CD4-positive, alpha-beta T cell treated with Interleukin-2 at 100 ng/mL for 4 hours (primary cell): ENCODE measurements at regions not wholly inside any gene's neighbourhood (a gene's known extent, or its start where the extent isn't known, plus 50 kb on each side); places are given as distances from the start of the nearest gene placed in this dataset.

Experiments
- DNase-seq: peaks from one replicate; pipeline ENCODE4 v3.0.0-alpha.2; 2020; ENCODE audit warnings: low spot score

DNA sequence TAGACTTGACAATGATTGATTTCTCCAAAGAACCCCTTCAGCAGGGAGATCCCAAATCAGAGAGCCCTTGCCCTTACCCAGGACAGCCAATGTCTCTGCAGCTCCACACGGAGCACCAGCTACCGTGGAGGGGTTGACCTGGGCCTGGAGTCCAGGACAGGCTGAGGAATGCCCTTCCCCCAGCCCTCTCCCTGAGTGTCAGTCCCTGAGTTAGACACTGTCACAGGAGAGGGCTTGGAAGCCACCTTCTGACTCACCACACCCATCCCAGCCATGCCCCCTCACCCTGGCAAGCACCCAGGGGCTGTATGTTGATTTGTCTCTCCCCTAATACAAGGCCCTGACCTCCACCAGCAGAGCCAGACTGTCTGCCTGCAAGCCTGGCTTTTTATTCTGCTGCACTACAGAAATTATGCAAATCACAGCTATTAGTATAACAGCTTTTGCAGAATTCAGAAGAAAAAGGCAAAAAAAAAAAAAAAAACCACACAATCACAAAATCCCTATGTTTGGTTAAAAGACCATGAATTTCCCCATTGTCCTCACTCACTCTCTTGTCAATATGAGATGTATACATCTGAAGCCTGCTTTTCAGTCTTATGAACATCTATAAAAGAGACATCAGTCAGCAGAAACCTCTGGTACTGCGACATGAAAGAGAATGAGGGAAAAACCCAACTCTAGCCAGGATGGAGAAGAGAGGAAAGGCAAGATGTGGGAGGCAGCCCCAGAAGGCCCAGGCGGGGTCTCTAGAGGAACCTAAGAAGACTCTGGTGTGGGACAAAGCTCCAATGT lies 240.7 kb downstream of the UQCRFS1 start:
- DNase-seq = no peak

DNA sequence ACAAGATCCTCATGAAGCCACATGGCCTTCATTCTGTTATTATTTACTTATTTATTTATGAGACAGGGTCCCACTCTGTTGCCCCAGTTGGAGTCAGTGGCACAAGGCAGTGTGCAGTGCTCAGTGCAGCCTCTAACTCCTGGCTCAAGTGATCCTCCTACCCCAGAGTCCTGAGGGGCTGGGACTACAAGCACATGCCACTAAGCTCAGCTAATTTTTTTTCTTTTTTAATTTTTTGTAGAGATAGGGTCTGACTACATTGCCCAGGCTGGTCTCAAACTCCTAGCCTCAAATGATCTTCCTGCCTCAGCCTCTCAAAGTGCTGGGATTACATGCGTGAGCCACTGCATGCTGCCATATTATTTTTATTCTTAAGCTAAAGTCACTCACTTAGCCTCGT lies 241.4 kb downstream of the UQCRFS1 start:
- DNase-seq = no peak

DNA sequence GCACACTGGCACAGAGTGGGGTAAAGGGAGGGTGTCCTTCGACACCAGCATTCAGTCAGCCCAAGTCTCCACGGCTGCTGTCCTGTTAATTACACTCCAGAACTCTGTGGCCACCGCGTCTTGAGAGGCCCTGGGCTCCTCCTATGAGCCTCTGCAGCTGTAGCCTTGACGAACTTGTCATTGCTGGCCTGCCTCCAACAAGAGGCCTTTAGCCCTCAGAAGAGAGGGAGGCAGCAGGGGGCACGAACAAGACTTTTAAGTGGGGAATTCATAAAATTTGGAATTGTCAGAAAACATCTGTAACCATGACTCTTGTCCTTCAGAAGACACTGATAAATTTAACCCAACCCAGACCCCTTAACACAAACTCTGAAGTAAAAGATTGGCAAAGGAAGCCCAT lies 241.9 kb downstream of the UQCRFS1 start:
- no peak for DNase-seq

DNA sequence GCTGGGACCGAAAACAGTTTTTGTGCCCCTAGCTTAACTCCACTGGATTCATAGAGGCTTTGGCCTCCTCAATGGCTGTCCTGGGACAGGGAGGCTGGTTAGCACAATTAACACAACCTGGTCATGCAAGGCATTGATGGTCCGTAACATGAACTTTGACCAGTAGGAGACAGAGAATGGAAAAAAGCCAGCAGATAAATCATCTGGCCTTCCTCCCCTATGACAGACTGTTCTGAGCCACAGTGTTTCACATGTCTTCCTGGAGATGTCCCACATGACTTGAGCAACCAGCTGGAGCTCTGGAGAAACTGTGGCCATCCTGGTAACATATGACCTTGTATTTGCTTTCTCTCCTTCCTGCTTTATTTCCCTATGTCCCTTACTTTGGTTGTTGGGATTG lies 244.2 kb downstream of the UQCRFS1 start:
- no peak for DNase-seq

DNA sequence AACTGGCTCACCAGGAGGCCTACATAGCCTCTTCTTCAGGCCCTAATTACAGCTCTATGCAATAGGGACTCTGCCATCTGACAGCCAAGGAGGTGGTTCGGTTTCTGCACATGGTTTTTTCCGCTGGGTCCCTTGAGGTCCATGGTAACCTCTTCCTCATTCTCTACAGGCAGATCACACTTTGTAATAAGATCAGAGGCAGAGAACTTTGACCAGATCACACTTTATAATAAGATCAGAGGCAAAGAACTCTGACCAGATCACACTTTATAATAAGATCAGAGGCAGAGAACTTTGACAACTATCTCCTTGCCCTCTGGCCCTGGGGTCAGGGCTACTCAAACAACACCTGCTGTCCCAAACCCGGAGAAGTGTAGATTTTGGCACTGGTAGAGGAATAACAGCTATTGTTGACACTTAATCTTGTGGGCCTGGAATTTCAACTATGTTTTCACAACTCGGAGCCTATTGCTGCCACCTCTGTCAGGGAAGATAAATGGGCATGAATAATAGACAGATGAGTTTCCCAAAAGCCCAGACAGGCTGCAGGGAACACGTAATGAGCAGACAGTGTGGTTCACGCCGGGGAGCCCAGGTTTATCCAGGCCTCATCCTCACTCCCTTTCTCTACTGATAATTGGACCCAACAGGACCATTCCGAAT lies 246.1 kb downstream of the UQCRFS1 start:
- DNase-seq = no peak

DNA sequence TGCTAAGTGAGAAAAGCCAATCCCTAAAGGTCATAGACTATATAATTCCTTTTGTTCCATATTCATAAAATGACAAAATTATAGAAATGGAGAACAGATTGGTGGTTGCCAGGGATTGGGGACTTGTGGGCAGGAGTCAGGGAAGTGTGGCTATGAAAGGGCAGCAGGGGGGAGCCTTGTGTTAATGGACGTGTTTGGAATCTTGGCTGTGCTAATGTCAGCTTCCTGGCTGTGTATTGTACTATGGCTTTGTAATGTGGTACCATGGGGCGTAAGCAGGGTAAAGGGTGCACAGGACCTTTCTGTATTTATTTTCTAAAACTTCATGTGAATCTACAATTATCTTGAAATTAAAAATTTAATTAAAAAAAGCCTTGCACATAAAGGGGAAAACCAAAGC lies 248.5 kb downstream of the UQCRFS1 start:
- no peak for DNase-seq

DNA sequence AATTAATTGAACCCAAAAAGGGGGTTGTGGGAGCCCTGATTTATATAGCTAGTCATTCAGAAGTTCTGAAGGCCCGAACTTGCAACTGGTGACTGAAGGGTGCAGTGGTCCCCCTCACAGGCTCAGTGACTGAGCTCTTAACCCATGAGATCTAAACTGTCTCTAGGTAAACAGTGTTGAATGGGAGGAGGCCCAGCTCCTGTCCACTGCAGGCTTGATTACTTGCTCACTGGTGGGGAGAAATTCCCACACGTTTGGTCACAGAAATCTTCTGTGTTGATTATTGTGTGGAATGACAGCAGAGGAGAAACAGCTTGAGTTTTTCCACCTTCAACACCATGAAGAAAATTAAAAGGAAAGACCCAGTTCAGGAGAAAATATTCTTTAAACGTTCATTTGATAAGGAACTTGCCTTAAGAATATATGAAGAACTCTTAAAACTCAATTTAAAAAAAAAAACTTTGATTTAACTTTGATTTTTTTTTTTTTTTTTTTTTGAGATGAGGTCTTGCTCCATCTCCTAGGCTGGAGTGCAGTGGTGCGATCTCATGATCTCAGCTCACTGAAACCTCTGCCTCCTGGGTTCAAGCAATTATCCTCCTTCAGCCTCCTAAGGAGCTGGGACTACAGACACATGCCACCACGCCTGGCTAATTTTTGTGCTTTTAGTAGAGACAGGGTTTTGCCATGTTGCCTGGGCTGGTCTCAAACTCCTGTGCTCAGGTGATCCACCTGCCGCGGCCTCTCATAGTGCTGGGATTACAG lies 249.3 kb downstream of the UQCRFS1 start:
- no peak for DNase-seq

DNA sequence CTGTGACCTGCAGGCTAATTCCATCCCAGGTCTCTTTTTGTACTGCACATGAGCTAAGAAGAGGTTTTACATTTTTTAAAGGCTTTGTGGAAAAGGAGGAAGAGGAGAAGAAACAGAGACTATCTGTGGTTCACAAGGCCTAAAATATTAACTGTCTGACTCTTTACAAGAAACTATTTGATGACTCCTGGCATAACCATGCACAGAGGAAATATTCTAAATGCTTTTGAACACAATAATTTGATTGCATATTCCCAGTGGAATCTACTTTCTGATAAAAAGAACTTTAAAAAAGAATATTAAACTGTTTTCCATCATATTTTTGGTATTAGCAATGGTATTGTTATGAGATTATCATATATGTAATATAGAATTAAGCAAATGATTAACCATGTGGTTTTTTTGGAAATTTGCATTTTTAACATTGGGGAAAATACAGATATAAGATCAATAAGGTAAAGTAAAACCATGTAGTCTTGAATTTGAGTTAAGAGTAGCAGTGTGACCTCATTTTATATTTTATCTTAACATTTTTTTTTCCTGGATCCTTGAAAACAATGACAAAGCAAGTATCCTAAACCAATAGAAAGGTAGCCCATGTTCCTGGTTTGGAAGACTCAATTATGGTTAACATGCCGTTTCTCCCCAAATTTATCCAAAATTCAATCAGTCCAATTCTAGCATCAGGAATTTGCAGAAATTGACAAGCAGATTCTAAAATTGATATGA lies 251.0 kb downstream of the UQCRFS1 start:
- DNase-seq = no peak

DNA sequence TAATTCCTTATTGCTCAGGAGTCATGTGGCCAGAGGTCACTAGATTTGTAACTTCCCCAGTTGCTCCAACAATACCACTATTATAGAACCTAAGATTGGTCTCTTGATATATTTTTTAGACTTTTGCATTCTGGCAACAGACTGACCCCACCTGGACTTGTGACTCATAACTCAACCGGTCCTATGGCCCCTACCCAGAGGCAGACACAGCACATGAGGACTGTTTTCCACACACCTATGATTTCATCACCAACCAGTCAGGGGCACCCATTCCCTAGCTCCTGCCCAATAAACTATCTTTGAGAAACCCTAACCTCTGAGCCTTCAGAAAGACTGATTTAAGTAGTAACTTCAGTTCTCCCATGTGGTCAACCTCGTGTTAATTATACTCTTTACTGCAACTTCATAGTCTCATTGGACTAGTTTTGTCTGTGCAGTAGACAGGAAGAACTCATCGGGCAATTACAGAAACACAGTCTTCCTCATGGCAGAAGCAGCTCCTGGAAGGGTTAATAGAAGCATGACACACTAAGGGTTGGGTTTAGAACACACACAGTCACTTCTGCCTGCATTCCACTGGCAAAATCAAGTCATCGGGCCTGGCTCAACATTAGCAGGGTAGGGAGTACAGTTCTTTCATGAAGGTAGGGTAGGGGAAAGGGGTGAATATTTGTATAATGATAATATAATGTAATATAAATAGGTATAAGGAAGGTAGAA lies 251.8 kb downstream of the UQCRFS1 start:
- no peak for DNase-seq

DNA sequence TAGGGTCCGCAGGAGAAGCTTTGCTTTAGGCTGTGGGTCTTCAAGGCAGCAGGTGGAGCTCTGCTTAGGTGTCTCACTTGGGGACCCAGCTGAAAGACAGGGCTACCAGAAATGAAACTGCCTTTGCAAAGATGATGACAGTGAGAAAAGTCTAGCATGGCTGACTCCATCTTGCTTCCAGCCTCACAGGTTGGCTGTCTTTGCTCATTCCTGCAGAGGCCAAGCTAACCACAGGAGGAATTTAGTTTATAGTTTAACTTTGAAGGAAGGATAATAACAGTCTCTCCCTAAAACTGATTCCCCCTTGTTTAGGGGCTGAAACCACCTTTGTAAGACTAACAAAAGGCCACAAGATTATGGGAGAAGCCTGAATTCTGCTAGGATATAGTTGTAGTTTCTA lies 252.4 kb downstream of the UQCRFS1 start:
- DNase-seq = no peak

DNA sequence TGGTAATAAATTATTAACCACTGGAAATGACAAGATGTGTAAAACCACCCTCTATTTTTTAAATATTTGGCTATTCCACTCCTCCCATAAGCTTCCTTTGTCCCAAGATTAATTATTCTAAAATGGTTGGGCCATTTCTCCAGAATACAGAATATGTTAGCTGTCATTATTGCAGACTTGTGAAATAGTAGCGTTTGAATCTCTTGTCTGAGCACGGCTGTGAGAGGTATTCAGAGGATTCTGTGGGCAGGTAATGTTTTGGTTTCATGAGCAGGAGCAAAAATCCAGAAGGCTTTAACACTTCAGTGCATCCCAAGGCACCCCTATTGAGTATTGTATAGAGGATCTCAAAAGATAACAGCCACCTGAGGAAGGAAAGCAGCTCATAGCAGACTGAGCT lies 256.0 kb downstream of the UQCRFS1 start:
- no peak for DNase-seq

DNA sequence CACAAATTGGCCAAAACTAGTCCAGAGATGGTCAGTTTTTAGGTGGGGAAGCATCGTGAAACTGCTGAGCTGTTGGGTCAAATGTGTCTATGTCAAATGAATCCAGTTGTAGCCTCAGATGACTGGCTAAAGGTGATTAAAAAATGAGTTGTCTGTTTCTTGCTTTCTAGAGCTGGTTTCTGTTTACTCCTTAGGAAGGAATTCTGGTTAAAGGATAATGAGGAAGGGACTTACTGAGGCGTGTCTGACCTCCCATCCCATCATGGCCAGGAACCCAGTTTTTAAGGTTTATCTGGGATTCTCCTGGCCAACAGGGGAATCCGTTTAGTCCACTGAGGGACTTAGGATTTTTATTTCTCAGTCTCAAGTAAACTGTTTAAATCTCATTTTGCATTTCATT lies 256.5 kb downstream of the UQCRFS1 start:
- DNase-seq = no peak

DNA sequence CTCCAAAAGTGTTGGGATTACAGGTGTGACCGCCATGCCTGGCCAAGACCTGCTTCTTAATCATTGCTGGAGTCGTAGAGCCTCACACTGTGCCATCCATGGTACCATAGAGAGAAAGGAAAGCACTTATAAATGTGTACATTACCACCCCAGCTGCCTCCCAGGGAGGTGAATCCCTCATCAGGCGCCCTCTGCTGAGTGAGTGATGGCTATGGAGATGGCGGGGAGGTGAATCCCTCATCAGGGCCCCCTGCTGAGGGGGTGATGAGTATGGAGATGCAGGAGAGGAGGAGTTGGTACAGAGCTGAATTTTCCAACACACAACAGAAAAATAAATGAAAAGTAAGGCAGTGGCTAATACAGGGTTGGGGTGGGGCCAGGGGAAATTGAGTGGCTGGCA lies 263.4 kb downstream of the UQCRFS1 start:
- DNase-seq = no peak

DNA sequence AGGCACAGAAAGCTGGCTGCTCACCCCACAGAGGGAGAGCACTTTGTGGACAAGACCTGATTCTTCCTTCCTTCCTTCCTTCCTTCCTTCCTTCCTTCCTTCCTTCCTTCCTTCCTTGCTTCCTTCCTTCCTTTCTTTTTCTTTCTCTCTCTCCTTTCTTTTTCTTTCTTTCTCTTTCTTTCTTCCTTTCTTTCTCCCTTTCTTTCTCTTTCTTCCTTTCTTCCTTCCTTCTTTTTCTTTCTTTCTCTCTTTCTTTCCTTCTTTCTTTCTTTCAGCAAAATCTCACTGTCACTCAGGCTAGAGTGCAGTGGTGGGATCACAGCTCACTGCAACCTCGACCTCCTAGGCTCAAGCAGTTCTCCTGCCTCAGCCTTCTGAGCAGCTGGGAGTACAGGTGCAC lies 263.9 kb downstream of the UQCRFS1 start:
- no peak for DNase-seq

DNA sequence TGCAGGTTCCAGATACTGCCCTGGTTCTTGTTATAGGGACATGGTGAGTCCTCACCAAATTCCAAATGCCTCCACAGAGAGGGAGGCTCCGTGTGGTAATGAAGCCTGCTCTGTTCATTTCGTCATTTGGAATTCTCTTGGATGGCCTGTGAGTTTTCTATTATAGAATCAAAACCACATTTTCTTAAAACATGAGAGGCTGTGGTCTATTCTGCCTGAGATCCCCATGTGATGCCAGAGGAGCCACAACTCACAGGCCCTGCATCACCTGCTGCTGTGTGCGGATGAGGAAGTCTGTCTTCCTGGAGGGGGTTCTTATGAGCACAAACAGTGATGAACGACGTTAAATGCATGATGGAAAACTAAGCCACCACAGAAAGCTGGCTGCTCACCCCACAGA lies 264.4 kb downstream of the UQCRFS1 start:
- DNase-seq = no peak

DNA sequence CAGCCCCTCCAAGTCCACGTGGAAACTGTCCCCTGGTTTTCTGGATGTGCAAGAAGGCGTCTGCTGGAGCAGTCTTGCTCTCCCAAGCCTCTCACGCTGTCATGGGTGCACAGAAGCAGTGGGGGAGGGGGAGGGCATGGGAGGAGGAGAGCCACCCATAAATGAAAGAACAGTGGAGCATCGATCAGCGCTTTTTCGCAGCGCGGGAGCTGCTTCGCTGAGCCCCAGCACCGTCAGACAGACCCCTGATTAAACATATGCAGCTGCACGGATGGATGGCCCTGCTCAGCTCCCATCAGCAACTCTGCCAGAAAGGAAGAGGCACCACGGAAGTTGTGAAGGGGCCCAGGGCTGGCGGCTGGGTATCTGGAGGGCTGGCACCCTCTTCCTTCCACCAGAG lies 264.9 kb downstream of the UQCRFS1 start:
- DNase-seq = no peak

DNA sequence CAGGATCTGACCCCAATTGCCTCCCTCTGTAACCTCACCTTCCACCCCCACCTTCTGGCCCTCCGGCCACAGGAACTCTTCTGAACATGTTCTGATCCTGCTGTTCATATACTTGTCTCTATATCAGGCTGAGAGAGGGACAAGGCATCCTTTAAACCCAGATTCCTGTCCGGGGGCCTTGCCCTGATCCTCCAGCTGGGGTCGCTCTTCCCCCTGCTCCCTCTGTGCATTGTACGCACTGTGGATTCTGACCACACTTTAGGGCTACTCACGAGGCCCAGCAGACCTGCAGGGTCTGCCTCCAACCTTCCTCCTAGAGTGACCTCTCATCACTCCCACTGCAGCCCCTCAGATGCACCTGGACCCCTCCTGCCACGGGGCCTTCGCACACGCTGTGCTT lies 269.3 kb downstream of the UQCRFS1 start:
- no peak for DNase-seq

DNA sequence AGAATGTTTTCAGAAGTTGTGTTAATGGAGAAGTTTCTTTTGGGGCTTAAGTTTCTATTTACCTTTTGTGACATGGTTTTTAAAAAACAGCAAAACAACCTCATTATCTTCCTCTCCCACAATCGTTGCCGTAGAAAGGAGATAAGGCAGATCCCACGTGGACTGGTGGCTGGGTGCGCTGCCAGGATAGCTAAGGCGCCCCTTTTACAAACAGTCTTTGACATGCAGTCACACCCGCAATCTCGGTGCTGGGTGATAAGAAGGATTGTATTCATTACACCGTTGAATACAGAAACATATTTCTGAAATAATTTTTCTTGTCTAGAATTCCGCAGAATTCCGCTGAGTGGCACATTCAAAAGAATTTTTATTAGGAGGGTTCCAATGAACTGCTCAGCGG lies 271.1 kb downstream of the UQCRFS1 start:
- DNase-seq = no peak

DNA sequence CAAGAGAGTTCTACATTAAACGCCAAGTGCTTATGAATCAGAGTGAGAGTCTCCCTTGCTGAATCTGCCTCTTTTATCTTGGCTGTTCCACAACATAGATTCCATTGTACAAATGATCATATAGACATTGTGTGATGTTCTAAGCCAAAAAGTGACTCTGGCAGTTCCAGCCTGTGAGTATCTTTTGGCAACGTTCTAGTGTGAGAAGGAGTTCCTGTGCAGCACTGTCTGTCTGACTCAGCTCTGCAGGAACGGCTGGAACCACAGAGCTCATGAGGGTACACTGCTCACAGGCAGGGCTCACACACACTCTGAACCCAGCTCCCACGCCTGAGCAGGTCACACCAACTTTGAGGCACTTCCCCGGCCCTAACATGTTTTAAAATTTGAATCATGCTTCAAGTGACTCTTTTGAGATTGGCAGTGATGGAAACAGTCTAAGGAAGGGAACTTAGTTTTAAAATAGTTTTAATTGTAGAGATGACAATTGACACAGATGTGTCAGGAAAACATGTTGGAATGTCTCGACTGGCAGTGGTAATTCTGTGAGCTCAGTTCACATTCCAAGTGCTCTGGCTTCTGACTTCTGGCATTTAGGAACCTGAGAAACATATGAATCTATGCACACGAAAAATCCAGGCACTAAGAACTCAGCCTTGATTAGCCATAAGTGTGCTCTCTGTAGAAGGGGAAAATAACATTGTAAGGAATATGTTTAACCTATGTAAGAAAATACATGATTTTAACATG lies 272.0 kb downstream of the UQCRFS1 start:
- no peak for DNase-seq

DNA sequence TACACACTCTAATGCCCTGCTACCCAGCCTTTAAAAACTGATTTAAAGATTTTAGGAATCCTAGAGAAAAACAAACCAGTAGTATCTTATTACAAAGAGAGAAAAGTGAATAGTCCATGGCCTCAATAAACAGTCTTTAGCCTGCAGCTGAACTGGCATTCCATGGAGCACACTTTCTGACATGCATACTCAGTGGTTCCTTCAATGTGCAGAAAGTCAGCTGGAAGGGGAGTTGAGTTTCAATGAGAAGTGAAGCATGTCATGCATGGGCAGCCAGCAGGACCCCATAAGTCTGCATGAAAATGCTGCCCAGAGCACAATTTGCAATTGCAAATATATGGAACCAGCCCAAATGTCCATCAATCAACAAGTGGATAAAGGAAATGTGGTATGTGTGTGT lies 273.7 kb downstream of the UQCRFS1 start:
- DNase-seq = no peak

DNA sequence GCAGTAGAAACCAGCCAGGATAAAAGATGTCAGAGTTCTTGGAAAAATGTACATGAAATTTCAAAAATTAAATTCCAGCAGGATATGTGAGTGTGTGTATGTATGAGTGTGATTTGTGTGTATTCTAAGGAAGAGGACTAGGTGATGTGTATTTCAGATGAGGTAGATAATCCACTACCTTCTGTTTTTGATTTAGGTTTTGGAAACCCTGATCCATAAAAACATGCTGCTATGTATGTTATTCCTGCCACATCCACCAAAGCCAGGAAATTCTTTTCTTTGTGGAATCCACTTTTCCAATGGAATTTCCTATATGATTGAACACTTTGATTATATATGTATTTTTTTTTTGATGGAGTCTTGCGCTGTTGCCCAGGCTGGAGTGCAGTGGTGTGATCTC lies 276.9 kb downstream of the UQCRFS1 start:
- DNase-seq = no peak
